Stimulated activated naive CD8-positive, alpha-beta T cell treated with anti-CD3 and anti-CD28 coated beads, Interleukin-15, Interleukin-2, amounts not matched to agents 100 U/mL and 50 U/mL, for 24 hours (primary cell): ENCODE measurements at regions not wholly inside any gene's neighbourhood (a gene's known extent, or its start where the extent isn't known, plus 50 kb on each side); places are given as distances from the start of the nearest gene placed in this dataset.
A peak's percentile ranks its signal among the peaks of the same experiment; 100 is the strongest.

Experiments
- ATAC-seq: fragments of 150-1000 bp; cut with Tn5 transposase; one replicate; pipeline ENCODE4 v1.10.0; 2021
- DNase-seq: peaks from one replicate; pipeline ENCODE4 v3.0.0; 2021

DNA sequence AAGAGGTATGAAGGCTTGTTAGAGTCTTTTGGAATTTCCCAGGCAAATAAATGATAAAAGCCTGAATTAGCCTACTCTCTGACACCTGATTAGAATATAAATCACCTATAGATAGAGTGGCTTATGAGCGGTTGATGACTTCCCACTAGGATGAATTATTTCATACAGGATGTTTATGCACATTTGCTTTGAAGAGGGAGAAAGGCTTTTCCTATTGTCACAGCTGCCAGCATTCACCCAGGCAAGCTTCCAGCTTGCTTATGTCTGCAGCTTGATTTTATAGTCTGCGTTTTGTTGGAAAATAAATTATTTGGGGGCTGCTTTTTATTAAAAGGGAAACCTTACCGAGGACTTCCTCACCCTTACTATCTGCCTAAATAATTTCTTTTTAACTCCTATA lies 51.3 kb upstream of the EIF2S2 start:
- DNase-seq (no peak), ATAC-seq (no peak)

DNA sequence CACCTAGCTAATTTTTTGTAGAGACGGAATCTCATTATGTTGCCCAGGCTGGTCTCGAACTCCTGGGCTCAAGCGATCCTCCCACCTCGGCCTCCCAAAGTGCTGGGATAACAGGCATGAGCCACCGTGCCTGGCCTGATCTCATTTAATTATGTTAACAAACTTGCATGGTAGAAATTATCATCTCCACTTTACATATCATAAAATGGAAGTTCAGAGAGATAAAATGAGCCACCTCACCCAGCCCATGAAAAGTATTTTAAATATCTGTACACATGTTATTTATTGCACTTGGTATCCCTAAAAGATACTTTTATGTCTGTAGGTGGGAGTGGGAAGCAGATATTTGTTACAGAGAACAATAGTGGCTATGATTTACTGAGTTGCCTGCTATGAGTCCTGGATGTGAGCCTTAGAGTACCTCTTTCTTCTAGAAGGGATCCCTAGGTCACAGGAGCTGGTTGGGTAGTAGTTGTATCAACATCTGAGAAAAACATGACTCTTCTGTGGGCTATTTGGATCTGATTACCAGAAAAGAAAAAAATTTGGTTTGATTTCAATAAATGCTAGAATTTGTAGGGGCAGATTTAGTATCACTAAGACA lies 52.4 kb upstream of the EIF2S2 start:
- DNase-seq (no peak), ATAC-seq (no peak)

DNA sequence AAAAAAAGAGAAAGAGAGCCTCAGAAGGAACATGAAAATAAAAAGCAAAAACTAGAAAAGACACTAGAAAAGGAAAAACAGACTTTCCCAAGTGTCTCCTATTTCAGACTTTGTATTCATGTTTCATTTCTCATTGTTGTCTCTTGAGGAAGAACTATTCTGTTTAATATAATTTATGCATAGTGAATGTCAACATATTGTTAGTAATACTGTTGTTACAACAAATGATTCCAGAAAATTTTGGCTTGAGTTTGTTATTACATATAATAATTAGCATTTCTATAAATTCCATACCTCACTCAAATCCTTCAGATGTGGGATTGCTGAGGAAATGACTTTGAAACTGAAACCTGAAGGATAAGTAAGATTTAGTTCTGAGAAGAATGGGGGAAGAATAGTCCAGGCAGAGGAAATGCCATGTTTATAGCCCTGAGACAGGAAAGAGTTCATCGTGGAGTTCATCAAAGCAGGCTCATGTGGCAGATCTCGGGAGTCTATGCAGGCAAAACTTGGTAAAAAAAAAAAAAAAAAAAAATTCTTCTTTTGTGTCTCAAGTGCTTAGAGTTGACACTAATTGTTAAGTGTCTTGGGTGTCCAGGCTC lies 53.1 kb upstream of the EIF2S2 start:
- no peak for ATAC-seq
- no peak for DNase-seq

DNA sequence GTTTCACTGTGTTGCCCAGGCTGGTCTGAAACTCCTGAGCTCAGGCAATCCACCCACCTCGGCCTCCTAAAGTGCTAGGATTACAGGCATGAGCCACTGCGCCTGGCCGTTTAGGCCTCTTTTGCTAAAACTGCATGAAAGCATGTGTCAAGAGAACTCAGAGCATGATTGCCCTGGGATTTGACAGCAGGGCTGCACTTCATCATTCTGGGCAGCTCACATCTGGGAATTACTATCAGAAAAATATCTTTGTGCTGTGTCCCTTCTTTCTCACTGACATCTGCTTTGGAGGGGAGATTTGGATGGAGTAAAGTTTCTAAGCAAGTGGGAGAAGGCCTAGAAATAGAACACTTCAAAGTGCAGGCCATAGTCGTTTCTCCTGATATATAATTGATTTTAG lies 59.6 kb upstream of the EIF2S2 start:
- no peak for ATAC-seq
- DNase-seq = no peak

DNA sequence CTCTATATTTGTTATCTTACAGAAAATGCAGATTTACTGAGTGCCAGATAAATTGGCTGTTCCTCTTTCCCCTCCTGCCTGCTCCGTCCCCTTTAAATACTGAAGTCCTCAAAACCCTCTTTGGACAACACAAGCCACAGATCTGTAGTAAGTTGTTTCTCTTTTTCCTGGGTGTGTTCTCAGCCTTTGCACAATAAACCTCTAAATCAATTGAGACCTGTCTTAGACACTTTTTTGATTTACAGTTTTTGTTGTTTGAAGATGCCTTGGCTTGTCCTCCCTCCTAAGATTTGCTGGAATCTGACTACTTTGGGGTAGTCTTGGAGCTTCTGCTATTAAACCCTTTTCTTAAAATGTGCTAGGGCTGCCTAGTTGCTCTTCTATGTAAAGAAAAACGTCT lies 60.9 kb upstream of the EIF2S2 start:
- ATAC-seq = no peak

DNA sequence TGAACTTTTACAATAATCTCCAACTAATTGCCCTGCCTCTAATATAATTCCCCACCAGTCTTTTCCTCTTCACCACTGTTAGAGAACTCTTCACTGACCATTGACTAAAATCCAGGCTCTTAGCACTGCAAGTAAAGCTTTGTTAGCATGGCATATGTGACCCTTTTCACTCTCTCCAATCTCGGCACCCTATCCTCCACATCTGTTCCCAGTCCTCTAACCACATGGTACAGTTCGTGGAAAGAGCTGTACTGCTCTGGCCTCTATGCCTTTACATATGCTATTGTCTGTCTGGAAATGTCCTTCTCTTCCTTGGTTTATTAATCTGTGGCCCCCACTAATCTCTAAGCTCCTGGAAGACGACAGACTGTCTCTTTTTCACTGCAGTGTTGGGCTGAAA lies 63.0 kb upstream of the EIF2S2 start:
- ATAC-seq (no peak), DNase-seq (no peak)

More for the DNA sequence above, 60.9 kb upstream of the EIF2S2 start:
- no peak for DNase-seq

DNA sequence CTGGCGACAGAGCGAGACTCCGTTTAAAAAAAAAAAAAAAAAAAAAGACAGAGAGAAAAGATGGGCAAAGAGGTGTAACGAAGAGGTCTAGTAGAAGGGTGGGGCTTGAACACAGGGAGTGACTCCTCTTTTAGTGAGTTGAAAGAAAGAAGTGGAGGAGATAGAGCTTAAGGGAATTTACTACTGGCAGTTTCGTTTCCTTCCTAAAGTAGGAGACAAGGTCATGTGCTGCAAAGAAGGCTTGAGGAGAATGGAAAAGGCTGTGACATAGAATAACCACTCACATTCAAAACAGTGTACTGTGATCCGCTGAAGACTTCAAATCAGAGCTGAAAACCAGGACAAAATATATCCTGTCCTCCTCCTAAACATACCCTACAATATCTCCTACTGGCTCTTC lies 63.8 kb upstream of the EIF2S2 start:
- no peak for ATAC-seq
- DNase-seq = no peak

DNA sequence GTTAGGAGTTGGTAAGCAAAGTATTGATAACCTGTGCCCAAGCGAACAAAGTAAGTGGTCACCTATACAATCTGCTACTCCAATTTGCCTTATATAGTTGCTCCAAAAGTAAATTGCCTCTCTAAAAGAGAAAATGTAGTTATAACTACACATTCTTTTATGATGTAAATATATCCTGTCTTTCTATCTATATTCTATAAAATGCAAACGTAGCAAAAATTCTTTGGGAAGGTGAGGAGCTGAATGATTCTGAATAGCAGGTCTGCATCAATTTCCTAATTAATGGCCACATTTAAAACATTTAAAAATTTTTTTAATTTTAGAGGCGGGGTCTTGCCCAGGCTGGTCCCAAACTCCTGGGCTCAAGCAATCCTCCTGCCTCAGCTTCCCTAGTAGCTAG lies 64.2 kb upstream of the ASIP start:
- ATAC-seq = no peak
- no peak for DNase-seq

DNA sequence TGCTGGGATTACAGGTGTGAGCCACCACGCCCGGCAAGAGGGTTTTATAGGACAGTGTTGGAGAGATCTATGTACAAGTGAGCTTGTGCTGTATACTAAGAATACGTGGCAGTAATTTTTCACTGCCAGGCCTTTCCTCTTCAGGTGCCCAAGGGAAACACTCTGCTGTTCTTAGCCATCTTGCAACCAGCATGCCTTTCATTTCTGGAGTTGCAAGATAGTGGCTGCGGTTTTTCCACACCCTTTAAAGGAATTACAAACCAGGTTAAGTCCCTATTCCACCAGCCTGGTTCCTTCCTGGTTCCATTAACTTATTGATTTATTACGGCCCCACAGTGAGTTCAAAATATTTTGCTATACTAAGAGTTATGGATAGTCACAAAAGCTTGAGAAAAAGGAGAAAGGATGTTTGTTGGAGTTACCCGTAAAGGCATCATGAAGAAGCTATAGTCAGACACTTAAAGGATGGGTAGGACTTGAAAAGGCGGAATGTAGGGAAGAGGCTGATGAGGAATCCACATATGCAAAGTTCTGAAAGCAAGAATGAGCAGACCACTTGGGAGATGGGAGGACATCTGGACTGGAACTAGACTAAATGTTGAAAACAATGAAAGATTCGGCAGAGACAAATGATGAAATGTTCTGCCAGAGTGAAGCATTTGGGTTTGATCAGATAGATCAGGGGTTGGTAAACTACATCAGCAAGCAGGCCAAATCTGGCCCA lies 61.4 kb upstream of the ASIP start:
- ATAC-seq (no peak), DNase-seq (no peak)

DNA sequence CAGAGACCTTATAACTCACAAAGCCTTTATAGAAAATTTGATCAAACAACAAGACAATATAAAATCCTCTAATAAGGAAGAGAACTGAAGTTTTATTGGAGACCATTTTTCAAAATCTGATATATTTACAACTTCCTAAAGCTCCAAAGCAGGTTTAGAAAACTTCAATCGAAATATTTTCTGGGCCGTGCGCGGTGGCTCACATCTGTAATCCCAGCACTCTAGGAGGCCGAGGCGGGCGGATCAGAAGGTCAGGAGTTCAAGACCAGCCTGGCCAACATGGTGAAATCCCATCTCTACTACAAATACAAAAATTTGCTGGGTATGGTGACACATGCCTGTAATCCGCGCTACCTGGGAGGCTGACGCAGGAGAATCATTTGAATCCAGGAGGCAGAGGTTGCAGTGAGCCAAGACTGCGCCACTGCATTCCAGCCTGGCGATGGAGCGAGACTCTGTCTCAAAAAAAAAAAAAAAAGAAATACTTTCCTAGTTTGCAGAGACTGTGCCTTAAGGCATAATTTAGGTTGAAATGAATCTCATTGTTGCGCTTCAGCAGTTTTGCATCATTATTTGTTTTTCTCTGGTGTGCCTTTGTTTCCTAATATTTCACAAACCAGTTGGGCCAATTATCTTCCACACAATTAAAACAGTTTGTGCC lies 60.6 kb upstream of the ASIP start:
- DNase-seq = no peak
- ATAC-seq = no peak

DNA sequence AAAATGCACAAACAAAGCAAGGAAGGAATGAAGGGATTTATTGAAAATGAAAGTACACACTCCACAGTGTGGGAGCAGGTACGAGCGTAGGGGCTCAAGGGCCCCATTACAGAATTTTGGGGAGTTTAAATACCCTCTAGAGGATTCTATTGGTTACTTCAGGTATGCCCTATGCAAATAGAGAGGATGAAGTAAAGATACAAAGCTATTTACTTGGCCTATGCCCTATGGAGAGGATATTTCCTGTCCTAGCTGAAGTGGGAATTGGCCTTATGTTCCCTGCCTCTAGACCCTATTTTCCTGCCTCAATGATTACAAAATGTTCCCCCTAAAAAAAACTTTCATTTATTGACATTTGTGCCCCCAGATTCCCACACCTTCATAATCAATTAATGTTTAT lies 59.7 kb upstream of the ASIP start:
- ATAC-seq = no peak
- DNase-seq = no peak

DNA sequence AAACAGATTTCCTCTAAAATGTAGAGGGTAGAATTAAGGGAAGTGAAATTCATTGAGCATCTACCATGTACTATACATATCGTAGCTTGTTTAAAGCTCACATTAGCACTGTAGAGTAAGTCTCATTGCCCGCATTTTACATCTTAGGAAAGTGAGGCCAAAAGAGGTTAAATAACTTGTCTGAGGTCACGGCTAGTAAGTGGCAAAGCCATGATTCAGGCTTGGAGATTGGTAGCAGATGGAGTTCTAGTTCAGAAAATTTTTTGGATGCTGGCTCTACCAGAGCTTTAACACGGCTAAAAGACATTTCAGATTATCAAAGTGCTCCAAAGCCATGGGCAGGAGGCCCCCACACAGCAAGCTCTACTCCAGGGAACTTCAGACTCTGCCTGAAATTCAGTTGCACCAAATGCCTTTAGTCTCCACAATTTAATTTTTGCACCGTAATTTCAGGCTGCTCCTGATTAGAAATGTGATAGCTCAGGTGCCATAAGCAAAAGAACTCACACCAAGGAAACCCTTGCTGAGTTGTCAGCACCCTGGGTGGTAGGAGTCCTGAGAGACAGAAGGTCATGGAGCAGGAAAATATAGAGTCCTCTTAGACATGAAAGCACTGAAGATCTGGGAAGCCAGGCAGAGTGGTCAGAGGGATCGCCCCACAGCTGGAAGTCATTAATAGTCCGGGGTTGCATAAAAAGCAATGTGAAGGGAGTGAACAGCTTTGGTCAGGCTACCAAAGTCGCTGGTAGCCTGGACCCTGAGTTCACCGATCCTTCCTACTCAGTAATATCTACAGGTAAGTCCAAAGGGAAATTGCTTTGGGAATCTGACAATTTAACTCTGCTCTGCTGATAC lies 55.2 kb upstream of the ASIP start:
- ATAC-seq (no peak), DNase-seq (no peak)

DNA sequence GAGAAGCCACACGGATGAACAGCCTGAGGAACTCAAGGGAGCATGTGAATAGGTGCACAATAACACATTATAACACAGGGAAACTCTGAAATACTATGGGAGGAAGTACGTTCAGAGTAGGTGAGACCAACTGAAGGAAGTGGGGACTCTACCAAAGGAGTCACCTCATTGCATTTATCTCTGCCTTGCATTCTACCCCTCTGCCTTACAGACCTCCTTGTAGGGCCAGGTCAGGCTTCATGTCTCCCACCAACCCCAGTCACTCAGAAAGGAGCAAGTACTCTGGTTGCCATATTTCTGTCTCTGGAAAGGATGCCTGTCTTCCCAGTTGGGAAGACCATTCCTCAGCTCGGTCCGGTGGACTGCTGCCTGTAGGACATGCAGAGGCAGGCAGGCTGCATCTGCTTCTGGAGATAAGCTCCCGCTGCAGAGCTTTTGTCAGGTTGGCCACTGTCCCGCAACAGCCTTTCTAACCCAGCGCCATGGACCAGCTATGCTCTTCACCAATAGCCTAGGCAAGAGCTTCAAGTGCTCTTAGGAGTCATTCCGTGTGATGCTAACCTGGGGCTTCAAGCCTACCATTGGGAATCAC lies 51.6 kb upstream of the ASIP start:
- ATAC-seq (no peak), DNase-seq (no peak)

DNA sequence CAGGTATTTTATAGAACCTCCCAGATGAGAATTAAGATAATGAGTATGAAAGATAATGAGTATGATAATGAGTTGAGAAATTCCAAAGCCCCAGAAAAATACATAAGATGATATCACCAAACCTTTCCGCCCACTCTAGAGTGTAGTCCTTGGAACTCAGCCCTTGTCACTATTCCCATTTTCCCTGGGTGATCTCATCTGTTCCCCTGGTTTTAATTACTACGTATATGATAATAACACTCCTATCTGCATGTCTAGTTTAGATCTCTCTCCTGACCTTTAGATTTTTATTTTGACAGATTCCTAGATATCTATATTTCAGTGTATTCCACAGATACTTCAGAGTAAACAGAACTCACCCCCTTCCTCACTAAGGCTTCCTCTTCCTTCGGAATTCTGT lies 51.0 kb upstream of the ASIP start:
- ATAC-seq = no peak
- no peak for DNase-seq

DNA sequence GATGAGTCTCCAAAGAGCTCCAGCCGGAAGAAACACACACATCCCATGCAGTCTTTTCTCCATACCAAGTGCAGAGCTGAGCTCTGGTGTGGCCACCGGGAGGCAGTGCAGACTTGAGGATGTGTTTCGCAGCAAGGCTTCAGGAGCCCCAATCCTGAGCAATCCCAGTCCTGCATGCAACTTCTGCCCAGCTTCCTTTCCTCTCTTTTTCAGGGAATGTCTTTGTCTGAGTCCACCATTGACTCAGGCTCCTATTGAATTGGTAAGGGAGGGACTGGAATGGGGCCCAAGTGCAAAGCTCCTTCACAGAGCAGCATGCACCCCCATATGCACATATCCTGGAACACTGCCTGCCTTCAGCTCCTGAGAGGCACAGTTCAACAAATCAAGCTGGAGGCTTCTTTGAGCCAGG lies 50.5 kb upstream of the ASIP start:
- DNase-seq = peak; percentile 42
- ATAC-seq = no peak
